MM.1S (cell line): ENCODE measurements at regions not wholly inside any gene's neighbourhood (a gene's known extent, or its start where the extent isn't known, plus 50 kb on each side); places are given as distances from the start of the nearest gene placed in this dataset.

ENCODE experiments used
- CTCF ChIP-seq: fragments of 300-600 bp; sonication (generic); IDR thresholded peaks from 2 replicates; pipeline ENCODE4 v1.5.1; 2016; ENCODE audit warnings: antibody characterized with exemption, low read length, mixed read lengths
- EZH2 ChIP-seq: fragments of 300-600 bp; sonication (generic); optimal IDR thresholded peaks from 2 replicates; pipeline ENCODE3; 2017; ENCODE audit warnings: low read depth, mild to moderate bottlenecking, antibody characterized with exemption, low read length, mixed read lengths
- EZH2phosphoT487 ChIP-seq: fragments of 300-600 bp; sonication (generic); IDR thresholded peaks from 2 replicates; pipeline ENCODE4 v1.6.1; 2018; ENCODE audit warnings: antibody characterized with exemption, low read length

DNA sequence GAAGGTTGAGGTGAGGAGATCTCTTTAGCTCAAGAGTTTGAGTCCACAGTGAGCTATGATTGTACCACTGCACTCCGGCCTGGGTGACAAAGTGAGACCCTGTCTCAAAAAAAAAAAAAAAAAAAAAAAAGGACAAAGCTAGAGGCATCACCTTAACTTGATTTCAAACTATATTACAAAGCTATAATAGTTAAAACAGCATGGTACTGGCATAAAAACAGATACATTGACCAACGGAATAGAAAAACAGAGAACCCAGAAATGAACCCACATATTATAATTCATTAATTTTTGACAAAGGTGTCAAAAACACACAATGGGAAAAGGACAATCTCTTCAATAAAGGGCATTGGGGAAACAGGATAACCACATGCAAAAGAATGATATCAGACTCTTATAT lies 50.8 kb upstream of the MBOAT1 start:
- TF ChIP-seq CTCF, result no peak
- TF ChIP-seq EZH2phosphoT487, result no peak
- TF ChIP-seq EZH2, result no peak
